B cell (primary cell): ENCODE measurements at regions not wholly inside any gene's neighbourhood (a gene's known extent, or its start where the extent isn't known, plus 50 kb on each side); places are given as distances from the start of the nearest gene placed in this dataset.

Experiments
- ATAC-seq: fragments of 200-7000 bp; cut with Tn5 transposase; one replicate; pipeline ENCODE4 v1.10.0; 2021; ENCODE audit warnings: low read depth, mild to moderate bottlenecking, moderate number of reproducible peaks, moderate library complexity
- CTCF ChIA-PET: fragments of 350-600 bp; sonication (Branson Sonifier 250); formaldehyde crosslinking; loops from one replicate; lab custom pipeline; 2021; ENCODE audit warnings: antibody characterized with exemption, inconsistent platforms; lab: Charles Lee
- POLR2A ChIA-PET: fragments of 350-600 bp; sonication (Branson Sonifier 250); formaldehyde crosslinking; loops from one replicate; lab custom pipeline; 2021; ENCODE audit warnings: antibody characterized with exemption; lab: Charles Lee
- DNase-seq: peaks from one replicate; pipeline ENCODE4 v3.0.0; 2013
- H2AFZ ChIP-seq: 2 replicates; pipeline ENCODE4 v1.6.1; 2012; ENCODE audit warnings: mild to moderate bottlenecking, low read depth, low read length; ENCODE audit not compliant: insufficient read depth, poor library complexity, severe bottlenecking
- H3K27ac ChIP-seq, 2 donors: 1 replicate in 1 of 2; 2 replicates in 1 of 2; pipeline ENCODE4 v1.5.1; 2012 to 2013; ENCODE audit warnings: low read length in 2 of 2, mild to moderate bottlenecking in 2 of 2, moderate library complexity in 1 of 2
- H3K27me3 ChIP-seq, 4 experiments: fragments of 200-600 bp in 1 of 4; sonication (generic) in 1 of 4; replicated peaks in 1 of 4; 1 replicate in 2 of 4; 2 replicates in 2 of 4; pipeline versions ENCODE4 v1.6.1 to v1.7.0; 2013 to 2016; ENCODE audit warnings: low read length in 3 of 4, mild to moderate bottlenecking in 2 of 4, mixed read lengths in 1 of 4, moderate library complexity in 1 of 4; ENCODE audit not compliant: insufficient read depth in 4 of 4, control insufficient read depth in 3 of 4; ENCODE audit errors: control extremely low read depth in 1 of 4
- H3K36me3 ChIP-seq, 2 experiments: replicated peaks in 1 of 2; 1 replicate in 1 of 2; 2 replicates in 1 of 2; pipeline versions ENCODE4 v1.6.1 to v1.7.1; 2013; ENCODE audit warnings: low read length in 1 of 2; ENCODE audit not compliant: insufficient read depth in 2 of 2, control insufficient read depth in 1 of 2; ENCODE audit errors: control extremely low read depth in 1 of 2, extremely low read depth in 1 of 2
- H3K4me1 ChIP-seq, 2 donors: fragments of 200-600 bp in 1 of 2; sonication (generic) in 1 of 2; 1 replicate in 1 of 2; 2 replicates in 1 of 2; pipeline versions ENCODE4 v1.5.1 to v1.6.1; 2013 to 2017; ENCODE audit warnings: low read length in 2 of 2; ENCODE audit not compliant: control insufficient read depth in 2 of 2, insufficient read depth in 2 of 2
- H3K4me2 ChIP-seq: replicated peaks from 2 replicates; pipeline ENCODE3; 2012; ENCODE audit warnings: mild to moderate bottlenecking, low read depth, low read length; ENCODE audit not compliant: poor library complexity, severe bottlenecking
- H3K4me3 ChIP-seq, 5 experiments: fragments of 200-600 bp in 1 of 5; sonication (generic) in 1 of 5; 1 replicate in 3 of 5; 2 replicates in 2 of 5; pipeline versions ENCODE4 v1.5.1 to v1.7.0; 2011 to 2016; ENCODE audit warnings: low read length in 4 of 5, mild to moderate bottlenecking in 4 of 5, low read depth in 2 of 5, control low read depth in 1 of 5, moderate library complexity in 1 of 5; ENCODE audit not compliant: insufficient read depth in 1 of 5; ENCODE audit errors: control extremely low read depth in 1 of 5, extremely low read depth in 1 of 5
- H3K79me2 ChIP-seq: fragments of 200-600 bp; sonication (generic); one replicate; pipeline ENCODE4 v1.6.0; 2016; ENCODE audit warnings: low read length; ENCODE audit not compliant: control insufficient read depth, insufficient read depth
- H3K9ac ChIP-seq: fragments of 200-600 bp; sonication (generic); 2 replicates; pipeline ENCODE4 v1.6.1; 2017; ENCODE audit warnings: mild to moderate bottlenecking, low read length, moderate library complexity
- H3K9me3 ChIP-seq, 3 donors: one replicate each; pipeline versions ENCODE4 v1.6.1 to v1.7.1; 2013; ENCODE audit warnings: low read length in 2 of 3; ENCODE audit not compliant: control insufficient read depth in 2 of 3, insufficient read depth in 1 of 3; ENCODE audit errors: control extremely low read depth in 1 of 3
- H4K20me1 ChIP-seq: 2 replicates; pipeline ENCODE4 v1.6.0; 2012; ENCODE audit warnings: mild to moderate bottlenecking, low read length; ENCODE audit not compliant: insufficient read depth, control insufficient read depth, poor library complexity, severe bottlenecking
- H3K27ac Mint-ChIP-seq: one replicate; pipeline ENCODE4 v1.8.0; 2021; ENCODE audit warnings: mixed read lengths
- H3K27me3 Mint-ChIP-seq: one replicate; pipeline ENCODE4 v1.8.0; 2021; ENCODE audit warnings: mixed read lengths
- H3K4me1 Mint-ChIP-seq: one replicate; pipeline ENCODE4 v1.8.0; 2021; ENCODE audit warnings: mixed read lengths
- H3K4me3 Mint-ChIP-seq: one replicate; pipeline ENCODE4 v1.8.0; 2021; ENCODE audit warnings: mixed read lengths
- H3K9me3 Mint-ChIP-seq: one replicate; pipeline ENCODE4 v1.8.0; 2022; ENCODE audit warnings: mixed read lengths; ENCODE audit not compliant: insufficient read depth
- CTCF ChIP-seq: fragments of 200-600 bp; IDR thresholded peaks from one replicate; pipeline ENCODE4 v1.8.0; 2022; ENCODE audit warnings: antibody characterized with exemption, mild to moderate bottlenecking
- EZH2 ChIP-seq: IDR thresholded peaks from 2 replicates; pipeline ENCODE4 v1.6.1; 2012; ENCODE audit warnings: borderline replicate concordance, low read depth, mild to moderate bottlenecking, moderate library complexity, low read length; ENCODE audit not compliant: insufficient read depth, poor library complexity, severe bottlenecking
- WGBS: methylation state at CpG from one replicate; pipeline ENCODE4 v1.1.5; 2013; ENCODE audit warnings: missing lambda C conversion rate; ENCODE audit not compliant: insufficient coverage; 5-methylcytosine and 5-hydroxymethylcytosine counted together
- intact Hi-C: fragments of 100-400 bp; cut with micrococcal nuclease; formaldehyde crosslinking; loops from one replicate; pipeline ENCODE4 v1.10.0; 2022

DNA sequence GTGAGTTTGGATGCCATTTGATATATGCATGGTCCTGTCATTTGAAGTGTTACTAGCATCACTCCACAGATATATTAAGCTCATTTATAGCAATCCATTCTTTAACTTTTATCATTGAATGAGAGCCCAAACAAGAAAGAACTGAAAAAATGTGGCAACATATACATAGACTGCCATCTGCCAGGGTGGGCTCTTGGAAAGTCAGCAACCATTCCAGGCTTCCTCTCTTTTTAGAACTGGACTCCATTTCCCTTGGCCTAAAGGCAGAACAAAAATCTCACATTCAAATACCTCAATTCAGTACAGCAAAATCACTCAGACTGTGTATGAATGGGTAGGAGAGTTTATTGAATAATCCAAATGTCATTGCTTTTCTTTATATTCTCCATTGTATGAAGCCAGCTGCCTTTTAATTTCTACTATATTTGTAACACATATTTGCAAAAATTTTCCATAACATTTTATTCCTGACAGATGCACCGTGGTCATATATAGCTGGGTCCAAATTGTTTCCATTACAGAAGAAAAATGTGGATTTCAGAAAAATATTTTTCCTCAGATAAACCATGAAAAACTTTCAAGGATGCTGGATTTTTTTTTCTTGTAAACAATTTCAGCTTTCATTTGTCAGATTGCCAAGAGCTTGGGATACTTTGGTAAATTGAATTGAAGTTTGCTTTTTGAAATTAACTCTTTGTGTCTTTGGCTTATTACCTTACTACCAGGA is 1252.3 kb upstream of the SEL1L start:
- peaks cover 4% of the 10 kb centered on the region for H3K9me3 Mint-ChIP-seq
- intact Hi-C loops: no loop called here
- H3K27ac ChIP-seq: no peak overlapping the region
- H3K4me3 ChIP-seq: no peak overlapping the region
- H3K79me2 ChIP-seq: no peaks in the 10 kb centered on the region
- no peak overlapping the region for H3K4me3 Mint-ChIP-seq
- ATAC-seq: no peak
- no peaks in the 10 kb centered on the region for H3K36me3 ChIP-seq
- CTCF ChIA-PET: no interaction called here
- H4K20me1 ChIP-seq: no peaks in the 10 kb centered on the region
- POLR2A ChIA-PET: no interaction called here
- H2AFZ ChIP-seq: no peak overlapping the region
- no CpG with 5 or more reads among the region's 1 CpG for WGBS
- no peak overlapping the region for H3K4me2 ChIP-seq
- DNase-seq: no peak
- H3K4me1 ChIP-seq: no peaks in the 10 kb centered on the region
- peaks cover 0 to 4% (median under 1%) of the 10 kb centered on the region in 3 donors for H3K9me3 ChIP-seq
- no peak overlapping the region for H3K27ac Mint-ChIP-seq
- no peaks in the 10 kb centered on the region for H3K4me1 Mint-ChIP-seq
- TF ChIP-seq CTCF: no peak
- no peak for TF ChIP-seq EZH2
- H3K27me3 Mint-ChIP-seq: no peaks in the 10 kb centered on the region
- H3K27me3 ChIP-seq: no peaks in the 10 kb centered on the region
- no peak overlapping the region for H3K9ac ChIP-seq

GRCh38 chr14:82786483-82786880 is 1252.8 kb upstream of the SEL1L start:
- 80% methylated on average over 1 of the region's 3 CpGs for WGBS
- Histone ChIP-seq H3K36me3 (no peaks in the 10 kb centered on the region), H3K4me2 (no peak overlapping the region), H3K27ac (no peak overlapping the region), H4K20me1 (no peaks in the 10 kb centered on the region), H3K79me2 (no peaks in the 10 kb centered on the region), H3K9ac (no peak overlapping the region), H3K27me3 (no peaks in the 10 kb centered on the region), H3K4me1 (no peaks in the 10 kb centered on the region), H2AFZ (no peak overlapping the region), H3K9me3 (peaks cover 0 to 4% (median 0%) of the 10 kb centered on the region in 3 donors), H3K4me3 (no peak overlapping the region)
- ATAC-seq (no peak), DNase-seq (no peak)
- peaks cover 4% of the 10 kb centered on the region for H3K9me3 Mint-ChIP-seq
- H3K27ac Mint-ChIP-seq: no peak overlapping the region
- TF ChIP-seq CTCF: no peak
- TF ChIP-seq EZH2: no peak
- H3K27me3 Mint-ChIP-seq: no peaks in the 10 kb centered on the region
- no peak overlapping the region for H3K4me3 Mint-ChIP-seq
- intact Hi-C loops: no loop called here
- ChIA-PET CTCF (no interaction called here), POLR2A (no interaction called here)
- H3K4me1 Mint-ChIP-seq: no peaks in the 10 kb centered on the region
